ENCODE measurements at regions not wholly inside any gene's neighbourhood (a gene's known extent, or its start where the extent isn't known, plus 50 kb on each side); places are given as distances from the start of the nearest gene placed in this dataset.

DNA sequence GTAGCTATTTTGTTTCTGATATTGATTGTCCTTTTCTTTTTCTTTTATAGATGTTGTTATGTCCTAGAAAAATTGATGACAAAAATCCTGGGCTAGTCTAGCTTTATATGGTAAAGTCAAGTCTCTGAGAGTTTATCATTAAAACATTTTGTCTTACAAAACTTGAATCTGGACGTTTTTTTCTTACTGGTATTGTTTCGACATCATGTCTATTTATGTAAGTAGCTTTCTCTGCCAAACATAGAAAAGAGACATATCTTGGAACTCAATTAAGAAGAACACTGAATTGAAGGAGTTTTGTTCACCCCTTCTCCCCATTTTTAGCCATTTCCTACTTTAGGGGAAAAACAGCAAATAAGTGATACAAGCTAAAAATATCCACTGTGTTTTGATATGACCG, 151.5 kb downstream of the ISOC1 start:
- Histone ChIP-seq H3K9ac (ENCODE audit: low read depth in 1 of 2, low read length in 2 of 2) (no peak overlapping the region), H3K36me3 (ENCODE audit: control insufficient read depth in 4 of 4, insufficient read depth in 3 of 4, low read depth in 1 of 4, low read length in 3 of 4) (no peaks in the 10 kb centered on the region), H3K27ac (ENCODE audit: low read depth in 1 of 2, low read length in 2 of 2) (no peak overlapping the region), H3K9me3 (ENCODE audit: control insufficient read depth in 4 of 4, low read length in 3 of 4) (no peaks in the 10 kb centered on the region), H3K27me3 (ENCODE audit: control insufficient read depth in 4 of 4, insufficient read depth in 4 of 4, low read length in 3 of 4) (no peaks in the 10 kb centered on the region), H3K4me3 (ENCODE audit: low read depth in 1 of 3, low read length in 3 of 3) (no peak overlapping the region), H3K4me1 (ENCODE audit: control insufficient read depth in 4 of 4, insufficient read depth in 4 of 4, low read length in 3 of 4) (no peaks in the 10 kb centered on the region)
- no peak for DNase-seq (ENCODE audit: low spot score)
- 63% methylated on average over 3 of the region's 3 CpGs for WGBS
- TF ChIP-seq, protein P1, sequence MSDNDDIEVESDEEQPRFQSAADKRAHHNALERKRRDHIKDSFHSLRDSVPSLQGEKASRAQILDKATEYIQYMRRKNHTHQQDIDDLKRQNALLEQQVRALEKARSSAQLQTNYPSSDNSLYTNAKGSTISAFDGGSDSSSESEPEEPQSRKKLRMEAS (IDR thresholded peaks at IDR 0.05), result no peak
- TF ChIP-seq HNF4G (IDR thresholded peaks at IDR 0.05) (no peak), JUND (IDR thresholded peaks at IDR 0.05) (no peak), SP1 (IDR thresholded peaks at IDR 0.05) (no peak), GABPA (IDR thresholded peaks at IDR 0.05 in 1 of 2, conservative IDR thresholded peaks at IDR 0.05 in 1 of 2) (no peak), RAD21 (IDR thresholded peaks at IDR 0.05) (no peak), EGR1 (IDR thresholded peaks at IDR 0.05; ENCODE audit: low read depth in 2 of 2) (no peak)
- TF ChIP-seq, protein P2, sequence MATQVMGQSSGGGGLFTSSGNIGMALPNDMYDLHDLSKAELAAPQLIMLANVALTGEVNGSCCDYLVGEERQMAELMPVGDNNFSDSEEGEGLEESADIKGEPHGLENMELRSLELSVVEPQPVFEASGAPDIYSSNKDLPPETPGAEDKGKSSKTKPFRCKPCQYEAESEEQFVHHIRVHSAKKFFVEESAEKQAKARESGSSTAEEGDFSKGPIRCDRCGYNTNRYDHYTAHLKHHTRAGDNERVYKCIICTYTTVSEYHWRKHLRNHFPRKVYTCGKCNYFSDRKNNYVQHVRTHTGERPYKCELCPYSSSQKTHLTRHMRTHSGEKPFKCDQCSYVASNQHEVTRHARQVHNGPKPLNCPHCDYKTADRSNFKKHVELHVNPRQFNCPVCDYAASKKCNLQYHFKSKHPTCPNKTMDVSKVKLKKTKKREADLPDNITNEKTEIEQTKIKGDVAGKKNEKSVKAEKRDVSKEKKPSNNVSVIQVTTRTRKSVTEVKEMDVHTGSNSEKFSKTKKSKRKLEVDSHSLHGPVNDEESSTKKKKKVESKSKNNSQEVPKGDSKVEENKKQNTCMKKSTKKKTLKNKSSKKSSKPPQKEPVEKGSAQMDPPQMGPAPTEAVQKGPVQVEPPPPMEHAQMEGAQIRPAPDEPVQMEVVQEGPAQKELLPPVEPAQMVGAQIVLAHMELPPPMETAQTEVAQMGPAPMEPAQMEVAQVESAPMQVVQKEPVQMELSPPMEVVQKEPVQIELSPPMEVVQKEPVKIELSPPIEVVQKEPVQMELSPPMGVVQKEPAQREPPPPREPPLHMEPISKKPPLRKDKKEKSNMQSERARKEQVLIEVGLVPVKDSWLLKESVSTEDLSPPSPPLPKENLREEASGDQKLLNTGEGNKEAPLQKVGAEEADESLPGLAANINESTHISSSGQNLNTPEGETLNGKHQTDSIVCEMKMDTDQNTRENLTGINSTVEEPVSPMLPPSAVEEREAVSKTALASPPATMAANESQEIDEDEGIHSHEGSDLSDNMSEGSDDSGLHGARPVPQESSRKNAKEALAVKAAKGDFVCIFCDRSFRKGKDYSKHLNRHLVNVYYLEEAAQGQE (IDR thresholded peaks at IDR 0.05), result no peak
- TF ChIP-seq, protein P3, sequence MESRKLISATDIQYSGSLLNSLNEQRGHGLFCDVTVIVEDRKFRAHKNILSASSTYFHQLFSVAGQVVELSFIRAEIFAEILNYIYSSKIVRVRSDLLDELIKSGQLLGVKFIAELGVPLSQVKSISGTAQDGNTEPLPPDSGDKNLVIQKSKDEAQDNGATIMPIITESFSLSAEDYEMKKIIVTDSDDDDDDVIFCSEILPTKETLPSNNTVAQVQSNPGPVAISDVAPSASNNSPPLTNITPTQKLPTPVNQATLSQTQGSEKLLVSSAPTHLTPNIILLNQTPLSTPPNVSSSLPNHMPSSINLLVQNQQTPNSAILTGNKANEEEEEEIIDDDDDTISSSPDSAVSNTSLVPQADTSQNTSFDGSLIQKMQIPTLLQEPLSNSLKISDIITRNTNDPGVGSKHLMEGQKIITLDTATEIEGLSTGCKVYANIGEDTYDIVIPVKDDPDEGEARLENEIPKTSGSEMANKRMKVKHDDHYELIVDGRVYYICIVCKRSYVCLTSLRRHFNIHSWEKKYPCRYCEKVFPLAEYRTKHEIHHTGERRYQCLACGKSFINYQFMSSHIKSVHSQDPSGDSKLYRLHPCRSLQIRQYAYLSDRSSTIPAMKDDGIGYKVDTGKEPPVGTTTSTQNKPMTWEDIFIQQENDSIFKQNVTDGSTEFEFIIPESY (IDR thresholded peaks at IDR 0.05), result no peak

DNA sequence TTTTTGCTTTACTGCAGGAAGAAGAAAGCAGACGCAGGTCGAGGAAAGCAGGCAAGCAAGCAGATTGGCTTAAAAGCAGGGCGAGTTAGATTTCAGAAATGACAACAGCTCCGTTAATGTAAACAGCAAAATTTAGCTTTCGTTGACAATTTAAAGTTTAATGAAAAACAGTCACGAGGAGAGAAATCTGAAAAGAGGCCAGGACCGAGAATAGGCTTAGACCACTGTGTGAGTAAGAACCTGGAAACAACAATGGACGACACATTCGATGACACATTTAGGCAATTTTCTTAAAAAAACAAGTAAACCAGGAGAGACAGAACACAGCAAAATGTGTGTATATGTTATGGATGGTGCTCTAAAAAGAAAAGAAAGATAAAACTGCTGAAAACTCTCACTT, 155.3 kb downstream of the ISOC1 start:
- no peak for TF ChIP-seq GABPA (IDR thresholded peaks at IDR 0.05 in 1 of 2, conservative IDR thresholded peaks at IDR 0.05 in 1 of 2)
- Histone ChIP-seq H3K9ac (ENCODE audit: low read depth in 1 of 2, low read length in 2 of 2) (no peak overlapping the region), H3K36me3 (ENCODE audit: control insufficient read depth in 4 of 4, insufficient read depth in 3 of 4, low read depth in 1 of 4, low read length in 3 of 4) (no peaks in the 10 kb centered on the region), H3K27ac (ENCODE audit: low read depth in 1 of 2, low read length in 2 of 2) (no peak overlapping the region), H3K9me3 (ENCODE audit: control insufficient read depth in 4 of 4, low read length in 3 of 4) (no peaks in the 10 kb centered on the region), H3K27me3 (ENCODE audit: control insufficient read depth in 4 of 4, insufficient read depth in 4 of 4, low read length in 3 of 4) (no peaks in the 10 kb centered on the region), H3K4me3 (ENCODE audit: low read depth in 1 of 3, low read length in 3 of 3) (no peak overlapping the region), H3K4me1 (ENCODE audit: control insufficient read depth in 4 of 4, insufficient read depth in 4 of 4, low read length in 3 of 4) (no peaks in the 10 kb centered on the region)
- DNase-seq (ENCODE audit: low spot score), result no peak
- 79% methylated on average over 9 of the region's 9 CpGs for WGBS

DNA sequence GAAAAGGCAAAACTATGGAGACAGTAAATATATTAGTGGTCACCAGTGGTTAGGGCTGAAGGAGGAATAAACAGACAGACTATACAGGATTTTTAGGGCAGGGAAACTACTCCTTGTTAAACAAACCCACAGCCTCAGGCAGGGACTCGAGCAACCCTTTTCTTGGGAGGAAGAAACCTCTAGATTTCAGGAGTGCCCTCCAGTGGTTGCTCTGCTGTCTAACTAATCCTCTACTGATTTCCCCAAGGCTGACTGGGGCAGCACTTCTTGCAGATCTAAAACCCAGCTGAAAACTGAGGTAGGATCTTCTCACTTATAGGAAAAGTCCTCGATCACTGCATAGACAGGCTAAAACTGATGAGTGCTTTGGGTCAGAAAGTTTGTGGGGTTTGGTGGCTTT, 176.8 kb downstream of the ISOC1 start:
- Histone ChIP-seq H3K36me3 (ENCODE audit: control insufficient read depth in 4 of 4, insufficient read depth in 3 of 4, low read depth in 1 of 4, low read length in 3 of 4) (peaks cover 0 to 3% (median 0%) of the 10 kb centered on the region in 4 donors), H3K9ac (ENCODE audit: low read depth in 1 of 2, low read length in 2 of 2) (no peak overlapping the region), H3K27ac (ENCODE audit: low read depth in 1 of 2, low read length in 2 of 2) (no peak overlapping the region), H3K27me3 (ENCODE audit: control insufficient read depth in 4 of 4, insufficient read depth in 4 of 4, low read length in 3 of 4) (no peaks in the 10 kb centered on the region), H3K4me1 (ENCODE audit: control insufficient read depth in 4 of 4, insufficient read depth in 4 of 4, low read length in 3 of 4) (no peaks in the 10 kb centered on the region), H3K9me3 (ENCODE audit: control insufficient read depth in 4 of 4, low read length in 3 of 4) (no peaks in the 10 kb centered on the region), H3K4me3 (ENCODE audit: low read depth in 1 of 3, low read length in 3 of 3) (no peak overlapping the region)
- no peak for DNase-seq (ENCODE audit: low spot score)
- TF ChIP-seq FOXA2 (IDR thresholded peaks at IDR 0.05) (no peak), TAF1 (conservative IDR thresholded peaks at IDR 0.05) (no peak), YY1 (IDR thresholded peaks at IDR 0.05) (no peak), RAD21 (IDR thresholded peaks at IDR 0.05) (peak; percentile 6 to 46)
- WGBS, result 57% methylated on average over 2 of the region's 2 CpGs
